Motor neuron (in vitro differentiated cells): ENCODE measurements at regions not wholly inside any gene's neighbourhood (a gene's known extent, or its start where the extent isn't known, plus 50 kb on each side); places are given as distances from the start of the nearest gene placed in this dataset.

ENCODE experiments used
- ATAC-seq, 8 experiments: fragments of 200-7000 bp; cut with Tn5 transposase; replicated peaks in 6 of 8; 2 replicates each; pipeline ENCODE4 v1.8.0; 2021; ENCODE audit warnings: mild to moderate bottlenecking in 8 of 8, moderate library complexity in 8 of 8
- H3K27ac ChIP-seq, 2 donors: fragments of 250-450 bp; sonication (Bioruptor Pico); 2 replicates each; pipeline ENCODE4 v1.9.0; 2021; ENCODE audit warnings: antibody characterized with exemption in 2 of 2, mild to moderate bottlenecking in 2 of 2, moderate library complexity in 1 of 2
- H3K4me1 ChIP-seq, 2 donors: fragments of 250-450 bp; sonication (Bioruptor Pico); replicated peaks in 1 of 2; 2 replicates each; pipeline ENCODE4 v1.6.1; 2021; ENCODE audit warnings: antibody characterized with exemption in 2 of 2, mild to moderate bottlenecking in 2 of 2, moderate library complexity in 1 of 2
- H3K4me3 ChIP-seq, 5 donors: fragments of 250-450 bp; sonication (Bioruptor Pico); 2 replicates each; pipeline ENCODE4 v1.9.0; 2021; ENCODE audit warnings: antibody characterized with exemption in 5 of 5, mild to moderate bottlenecking in 5 of 5, moderate library complexity in 4 of 5
- WGBS, 10 experiments: fragments of 450-650 bp; shearing (Covaris generic); methylation state at CpG; one replicate each; pipeline ENCODE4 v1.0.0; 2022; 5-methylcytosine and 5-hydroxymethylcytosine counted together
- in situ Hi-C, 9 experiments: fragments of 400-800 bp; cut with MboI; loops; one replicate each; pipeline ENCODE4 v1.15.0; 2021; ENCODE audit warnings: low sequenced_read_pairs in 9 of 9, low pct_unique_long_range_greater_than_20kb in 2 of 9; ENCODE audit not compliant: unreplicated experiment in 9 of 9

- 0 to 100% (median 87%) methylated on average over 1 to 3 of the region's 3 CpGs; no CpG with 5 or more reads in 6 of the 10 experiments for WGBS, 10 experiments
- no peak for ATAC-seq
- Histone ChIP-seq H3K4me1 (no peaks in the 10 kb centered on the region), H3K27ac (no peak overlapping the region), H3K4me3 (no peak overlapping the region)
- in situ Hi-C loops, result loop anchor here in 3 of 9 experiments (25.0 kb wide), 2 partner anchors 274 to 299 kb away; no protein-coding TSS in a partner anchor
Measured at GRCh38 chr12:111012918-111013317, 92.5 kb upstream of the MYL2 start.

GRCh38 chr12:111011999-111012600 is 91.7 kb upstream of the MYL2 start:
- Histone ChIP-seq H3K4me3 (no peak overlapping the region), H3K27ac (no peak overlapping the region), H3K4me1 (no peaks in the 10 kb centered on the region)
- in situ Hi-C loops, result loop anchor here in 3 of 9 experiments (25.0 kb wide), 2 partner anchors 275 to 300 kb away; no protein-coding TSS in a partner anchor
- no peak for ATAC-seq
- WGBS, 10 experiments, result 16 to 96% (median 66%) methylated on average over 2 to 15 of the region's 15 CpGs; no CpG with 5 or more reads in 2 of the 10 experiments

- ATAC-seq, result no peak
- 0 to 90% (median 40%) methylated on average over 1 to 6 of the region's 6 CpGs; no CpG with 5 or more reads in 2 of the 10 experiments for WGBS, 10 experiments
- Histone ChIP-seq H3K4me3 (no peak overlapping the region), H3K4me1 (no peaks in the 10 kb centered on the region), H3K27ac (no peak overlapping the region)
- in situ Hi-C loops, result loop anchor here in 3 of 9 experiments (25.0 kb wide), 2 partner anchors 276 to 301 kb away; no protein-coding TSS in a partner anchor
Measured at GRCh38 chr12:111010916-111011657, 90.7 kb upstream of the MYL2 start.

- ATAC-seq, result no peak
- in situ Hi-C loops, result loop anchor here in 3 of 9 experiments (25.0 kb wide), 2 partner anchors 277 to 302 kb away; no protein-coding TSS in a partner anchor
- Histone ChIP-seq H3K4me3 (no peak overlapping the region), H3K4me1 (no peaks in the 10 kb centered on the region), H3K27ac (no peak overlapping the region)
- WGBS, 10 experiments, result 4 to 100% (median 72%) methylated on average over 1 to 3 of the region's 3 CpGs; no CpG with 5 or more reads in 1 of the 10 experiments
Measured at GRCh38 chr12:111010061-111010460, 89.7 kb upstream of the MYL2 start.

GRCh38 chr12:111006621-111007020 is 86.2 kb upstream of the MYL2 start:
- no peak overlapping the region for H3K4me3 ChIP-seq
- in situ Hi-C loops, result loop anchor here in 3 of 9 experiments (25.0 kb wide), 2 partner anchors 281 to 306 kb away; no protein-coding TSS in a partner anchor
- no peaks in the 10 kb centered on the region for H3K4me1 ChIP-seq
- no peak for ATAC-seq
- 0 to 100% (median 55%) methylated on average over 1 to 2 of the region's 2 CpGs for WGBS, 10 experiments
- no peak overlapping the region for H3K27ac ChIP-seq

- WGBS, 10 experiments, result 0 to 80% (median 20%) methylated on average over 1 of the region's 2 CpGs; no CpG with 5 or more reads in 4 of the 10 experiments
- in situ Hi-C loops, result no loop called here
Measured at GRCh38 chr12:110998971-110999370, 78.6 kb upstream of the MYL2 start.

GRCh38 chr12:110998165-110998564 is 77.8 kb upstream of the MYL2 start:
- no peak overlapping the region for H3K4me3 ChIP-seq
- no peak for ATAC-seq
- in situ Hi-C loops, result no loop called here

More at GRCh38 chr12:110998971-110999370, 78.6 kb upstream of the MYL2 start:
- Histone ChIP-seq H3K27ac (no peak overlapping the region), H3K4me3 (no peak overlapping the region), H3K4me1 (no peaks in the 10 kb centered on the region)
- no peak for ATAC-seq

GRCh38 chr12:110996415-110996814 is 76.0 kb upstream of the MYL2 start:
- 0 to 90% (median 55%) methylated on average over 1 to 5 of the region's 5 CpGs for WGBS, 10 experiments
- in situ Hi-C loops, result no loop called here

More at GRCh38 chr12:110998165-110998564, 77.8 kb upstream of the MYL2 start:
- WGBS, 10 experiments, result 0 to 100% (median 33%) methylated on average over 1 to 3 of the region's 3 CpGs; no CpG with 5 or more reads in 3 of the 10 experiments
- Histone ChIP-seq H3K4me1 (no peaks in the 10 kb centered on the region), H3K27ac (no peak overlapping the region)

GRCh38 chr12:110995615-110996014 is 75.2 kb upstream of the MYL2 start:
- in situ Hi-C loops, result no loop called here
- no peak for ATAC-seq
- WGBS, 10 experiments, result 23 to 100% (median 83%) methylated on average over 1 to 3 of the region's 3 CpGs; no CpG with 5 or more reads in 1 of the 10 experiments
- no peaks in the 10 kb centered on the region for H3K4me1 ChIP-seq
- H3K27ac ChIP-seq, result no peak overlapping the region
- H3K4me3 ChIP-seq, result no peak overlapping the region

More at GRCh38 chr12:110996415-110996814, 76.0 kb upstream of the MYL2 start:
- ATAC-seq, result no peak
- H3K4me3 ChIP-seq, result no peak overlapping the region
- H3K4me1 ChIP-seq, result no peaks in the 10 kb centered on the region
- no peak overlapping the region for H3K27ac ChIP-seq

- no peak for ATAC-seq
- WGBS, 10 experiments, result 3 to 94% (median 72%) methylated on average over 2 to 7 of the region's 7 CpGs; no CpG with 5 or more reads in 4 of the 10 experiments
- Histone ChIP-seq H3K4me1 (no peaks in the 10 kb centered on the region), H3K27ac (no peak overlapping the region), H3K4me3 (no peak overlapping the region)
- in situ Hi-C loops, result no loop called here
Measured at GRCh38 chr12:110995016-110995415, 74.6 kb upstream of the MYL2 start.

- no peak overlapping the region for H3K4me3 ChIP-seq
- WGBS, 10 experiments, result 0 to 90% (median 61%) methylated on average over 1 to 2 of the region's 3 CpGs; no CpG with 5 or more reads in 6 of the 10 experiments
- no peaks in the 10 kb centered on the region for H3K4me1 ChIP-seq
- in situ Hi-C loops, result no loop called here
- no peak overlapping the region for H3K27ac ChIP-seq
- ATAC-seq, result peak in 4 of 8 experiments; percentile 25 to 61 (median 47)
Measured at GRCh38 chr12:110993434-110993833, 73.1 kb upstream of the MYL2 start.

- Histone ChIP-seq H3K27ac (no peak overlapping the region), H3K4me3 (no peak overlapping the region), H3K4me1 (no peaks in the 10 kb centered on the region)
- WGBS, 10 experiments, result 0 to 80% (median 19%) methylated on average over 1 to 4 of the region's 4 CpGs; no CpG with 5 or more reads in 2 of the 10 experiments
- in situ Hi-C loops, result no loop called here
- ATAC-seq, result peak in 1 of 8 experiments; percentile 12
Measured at GRCh38 chr12:110992909-110993308, 72.5 kb upstream of the MYL2 start.

GRCh38 chr12:110983811-110984210 is 63.4 kb upstream of the MYL2 start:
- H3K27ac ChIP-seq, result no peak overlapping the region
- no peak for ATAC-seq
- no peak overlapping the region for H3K4me3 ChIP-seq
- in situ Hi-C loops, result no loop called here
- H3K4me1 ChIP-seq, result no peaks in the 10 kb centered on the region
- WGBS, 10 experiments, result 0 to 94% (median 67%) methylated on average over 2 to 7 of the region's 7 CpGs
